GM12873 (cell line): ENCODE measurements at regions not wholly inside any gene's neighbourhood (a gene's known extent, or its start where the extent isn't known, plus 50 kb on each side); places are given as distances from the start of the nearest gene placed in this dataset.

Source experiments
- TF ChIP-seq, protein P1 (sequence below): IDR thresholded peaks from 2 replicates; pipeline ENCODE4 v1.5.1; 2012; ENCODE audit warnings: low read depth, mild to moderate bottlenecking, moderate library complexity, low read length, control low read depth; ENCODE audit not compliant: insufficient read depth; ENCODE audit errors: missing control alignments

DNA sequence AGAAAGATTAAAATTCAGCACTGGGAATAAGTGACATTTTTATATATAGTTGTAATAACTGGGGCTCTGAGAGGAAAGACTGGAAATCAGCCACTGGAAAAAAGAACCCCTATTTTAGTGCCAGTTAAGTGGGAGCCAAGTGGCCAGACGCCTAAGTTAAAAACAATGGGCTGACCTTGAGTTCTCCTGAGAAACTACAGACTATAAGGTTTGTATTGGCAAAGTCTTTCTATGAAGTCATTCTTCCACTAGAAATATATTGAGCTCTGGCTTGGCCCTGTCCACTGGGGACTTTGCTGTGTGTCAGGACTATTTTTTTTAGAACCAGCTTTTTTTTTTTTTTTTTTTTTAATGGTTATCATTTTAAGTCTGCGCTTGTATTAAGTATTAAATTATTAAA is 210.6 kb upstream of the FZD8 start:
- TF ChIP-seq, protein P1, sequence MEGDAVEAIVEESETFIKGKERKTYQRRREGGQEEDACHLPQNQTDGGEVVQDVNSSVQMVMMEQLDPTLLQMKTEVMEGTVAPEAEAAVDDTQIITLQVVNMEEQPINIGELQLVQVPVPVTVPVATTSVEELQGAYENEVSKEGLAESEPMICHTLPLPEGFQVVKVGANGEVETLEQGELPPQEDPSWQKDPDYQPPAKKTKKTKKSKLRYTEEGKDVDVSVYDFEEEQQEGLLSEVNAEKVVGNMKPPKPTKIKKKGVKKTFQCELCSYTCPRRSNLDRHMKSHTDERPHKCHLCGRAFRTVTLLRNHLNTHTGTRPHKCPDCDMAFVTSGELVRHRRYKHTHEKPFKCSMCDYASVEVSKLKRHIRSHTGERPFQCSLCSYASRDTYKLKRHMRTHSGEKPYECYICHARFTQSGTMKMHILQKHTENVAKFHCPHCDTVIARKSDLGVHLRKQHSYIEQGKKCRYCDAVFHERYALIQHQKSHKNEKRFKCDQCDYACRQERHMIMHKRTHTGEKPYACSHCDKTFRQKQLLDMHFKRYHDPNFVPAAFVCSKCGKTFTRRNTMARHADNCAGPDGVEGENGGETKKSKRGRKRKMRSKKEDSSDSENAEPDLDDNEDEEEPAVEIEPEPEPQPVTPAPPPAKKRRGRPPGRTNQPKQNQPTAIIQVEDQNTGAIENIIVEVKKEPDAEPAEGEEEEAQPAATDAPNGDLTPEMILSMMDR: no peak

DNA sequence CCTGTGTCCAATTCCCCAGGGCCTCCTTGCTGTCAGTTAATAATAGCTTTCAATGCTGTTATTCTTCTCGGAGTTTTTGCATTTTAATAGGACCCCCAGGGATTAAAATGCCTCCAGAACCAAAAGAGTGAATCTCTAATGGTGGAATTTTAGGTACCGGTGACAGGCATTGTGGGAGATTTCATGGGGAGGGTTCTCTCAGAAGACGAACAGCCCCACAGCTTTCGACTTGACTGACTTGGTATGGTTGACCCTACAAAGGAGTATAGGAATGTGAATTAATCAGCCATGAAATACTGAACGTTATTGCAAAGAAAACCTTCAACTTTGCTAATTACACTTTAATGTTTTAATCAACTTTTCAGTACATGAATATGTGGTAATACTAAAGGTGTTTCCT is 206.3 kb upstream of the FZD8 start:
- TF ChIP-seq, protein P1: no peak

DNA sequence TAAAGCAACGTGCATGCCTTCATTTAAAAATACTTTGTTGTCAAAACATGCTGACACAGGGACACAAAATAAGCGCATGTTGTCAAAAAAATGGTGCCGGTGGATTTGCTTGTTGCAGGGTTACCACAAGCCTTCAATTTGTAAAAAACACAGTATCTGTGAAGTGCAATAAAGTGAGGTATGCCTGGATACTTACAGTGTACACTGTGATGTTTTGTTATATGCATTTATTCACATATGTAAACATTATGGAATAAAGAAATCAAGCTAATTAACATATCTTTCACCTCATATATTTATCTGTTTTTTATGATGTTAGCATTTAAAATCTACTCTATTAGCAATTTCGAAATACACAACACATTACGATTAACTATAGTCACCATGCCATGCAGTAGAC is 202.6 kb upstream of the FZD8 start:
- TF ChIP-seq, protein P1: no peak

DNA sequence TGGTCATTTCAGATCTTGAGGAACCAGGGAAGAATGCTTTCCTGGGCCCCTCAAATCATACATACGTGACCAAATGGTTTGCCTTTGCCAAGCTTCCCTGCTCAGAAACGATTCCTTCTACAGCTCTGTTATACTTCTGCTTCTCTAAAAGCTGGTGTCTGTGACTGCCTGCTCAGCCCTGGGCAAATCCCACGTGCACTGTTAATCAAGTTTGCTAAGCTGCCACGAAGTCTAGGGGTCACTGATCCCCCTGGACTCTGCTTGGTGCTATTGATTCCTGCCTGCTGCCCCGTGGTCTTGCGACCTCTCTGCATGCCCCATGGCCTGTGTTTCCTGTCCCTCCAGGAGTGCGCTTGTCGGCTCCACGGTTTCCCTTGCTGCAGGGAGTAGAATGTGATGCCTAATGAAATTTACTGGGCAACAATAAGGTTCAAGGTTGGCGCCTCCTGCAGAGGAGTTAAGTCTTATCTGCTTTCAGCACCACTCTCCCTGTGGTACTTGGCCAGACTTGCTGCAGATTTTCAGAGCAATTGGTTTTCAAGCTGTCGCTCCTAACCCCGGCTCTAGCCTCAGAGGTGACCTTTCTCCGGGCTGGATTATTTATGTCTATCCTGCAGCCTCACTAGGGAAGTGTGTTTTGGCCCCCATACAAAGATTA is 201.6 kb upstream of the FZD8 start:
- TF ChIP-seq, protein P1: no peak

DNA sequence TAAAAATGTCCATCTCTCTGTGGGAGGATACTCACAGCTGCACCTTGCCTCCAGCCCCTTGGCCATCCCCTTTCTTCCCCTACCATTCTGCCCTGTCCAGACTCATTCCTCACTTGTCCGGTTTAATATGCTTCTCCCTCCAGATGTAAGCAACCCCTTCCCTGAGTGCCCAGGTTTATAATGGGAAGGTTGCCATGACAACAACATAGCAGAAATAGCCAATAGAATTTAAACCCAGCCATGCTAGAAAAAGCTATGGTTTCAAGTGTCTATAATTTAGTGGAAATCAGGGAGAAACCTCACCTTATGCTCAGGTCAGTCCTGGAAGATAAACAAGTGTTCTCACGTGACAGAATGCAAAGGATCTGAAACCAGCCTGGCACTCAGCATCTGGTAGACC is 196.0 kb upstream of the FZD8 start:
- TF ChIP-seq, protein P1: no peak

DNA sequence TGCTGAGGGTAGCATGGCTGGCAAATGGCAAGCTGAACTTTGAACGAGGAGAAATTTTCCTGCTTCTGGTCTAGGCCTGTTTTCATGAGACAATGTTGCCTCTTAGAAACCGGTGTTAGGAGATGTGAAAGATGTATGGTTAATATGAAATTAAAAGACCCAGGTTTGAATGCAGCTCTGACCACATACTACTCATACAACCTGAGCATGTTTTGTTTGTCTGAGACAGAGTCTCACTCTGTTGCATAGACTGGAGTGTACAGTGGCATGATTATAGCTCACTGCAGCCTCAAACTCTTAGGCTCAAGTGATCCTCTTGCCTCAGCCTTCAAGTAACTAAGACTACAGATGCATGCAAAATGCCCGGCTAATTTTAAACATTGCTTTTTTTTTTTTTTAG is 193.4 kb upstream of the FZD8 start:
- TF ChIP-seq, protein P1: no peak

DNA sequence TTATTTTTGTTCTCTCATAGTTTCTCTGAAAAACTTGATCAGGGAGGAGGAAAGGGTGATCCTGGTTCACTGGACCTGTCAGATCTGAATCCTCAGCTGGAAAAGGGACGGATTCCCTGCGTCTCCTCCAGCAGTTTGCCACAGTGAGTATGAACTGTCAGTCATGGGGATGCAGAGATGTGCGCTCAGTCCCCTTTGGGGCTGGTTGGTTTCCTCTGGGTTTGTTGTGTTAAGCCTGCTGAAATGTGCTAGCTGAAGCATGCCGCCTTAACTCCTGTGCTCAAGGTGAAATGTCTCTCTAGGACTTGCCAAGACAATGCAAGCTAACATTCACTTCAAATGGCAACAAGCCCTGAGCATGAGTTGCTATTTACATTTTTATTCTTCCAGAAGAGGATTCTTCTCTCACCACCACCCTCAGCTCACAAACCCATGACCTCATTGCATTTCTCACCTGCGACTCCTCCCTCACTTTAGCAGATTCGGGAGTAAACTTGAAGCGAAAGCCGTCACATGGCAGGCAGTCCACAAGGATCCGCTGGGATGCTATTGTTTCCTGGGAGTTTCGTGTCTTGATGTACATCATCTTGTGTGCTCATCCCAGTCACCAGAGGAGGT is 192.9 kb upstream of the FZD8 start:
- TF ChIP-seq, protein P1: no peak
